Tibial nerve (tissue), 4 donors: ENCODE measurements at regions not wholly inside any gene's neighbourhood (a gene's known extent, or its start where the extent isn't known, plus 50 kb on each side); places are given as distances from the start of the nearest gene placed in this dataset.

Experiments used
- DNase-seq, 2 donors: peaks; one replicate each; pipeline ENCODE4 v3.0.0-alpha.2; 2019; ENCODE audit warnings: low spot score in 2 of 2
- H3K27ac ChIP-seq, 4 donors: fragments of 200-600 bp; sonication (generic) in 3 of 4; one replicate each; pipeline ENCODE4 v1.5.1; 2017 to 2019; ENCODE audit warnings: mild to moderate bottlenecking in 1 of 4
- H3K27me3 ChIP-seq, 2 donors: fragments of 200-600 bp; sonication (generic) in 1 of 2; one replicate each; pipeline versions ENCODE4 v1.5.1 to v1.6.0; 2017 to 2019
- H3K36me3 ChIP-seq, 3 donors: fragments of 200-600 bp; sonication (generic); one replicate each; pipeline ENCODE4 v1.5.1; 2018 to 2019
- H3K4me1 ChIP-seq, 4 donors: fragments of 200-600 bp; sonication (generic) in 3 of 4; one replicate each; pipeline ENCODE4 v1.5.1; 2017 to 2019
- H3K4me3 ChIP-seq, 4 donors: fragments of 200-600 bp; sonication (generic) in 3 of 4; one replicate each; pipeline ENCODE4 v1.5.1; 2017 to 2019; ENCODE audit warnings: mild to moderate bottlenecking in 1 of 4, moderate library complexity in 1 of 4
- H3K9me3 ChIP-seq, 4 donors: fragments of 200-600 bp; sonication (generic) in 3 of 4; one replicate each; pipeline ENCODE4 v1.5.1; 2017 to 2019
- EP300 ChIP-seq, 2 donors: sonication (generic); formaldehyde crosslinking; IDR thresholded peaks; one replicate each; pipeline ENCODE4 v1.6.1; 2017; ENCODE audit warnings: antibody characterized with exemption in 2 of 2, mild to moderate bottlenecking in 1 of 2
- POLR2A ChIP-seq, 2 donors: fragments of 450-650 bp; IDR thresholded peaks; one replicate each; pipeline ENCODE4 v1.6.1; 2017; ENCODE audit warnings: antibody characterized with exemption in 2 of 2, mild to moderate bottlenecking in 2 of 2, moderate library complexity in 2 of 2
- WGBS, 2 donors: methylation state at CpG; one replicate each; pipeline ENCODE4 v1.1.5; 2018; 5-methylcytosine and 5-hydroxymethylcytosine counted together
- TF ChIP-seq, protein P1 (sequence below), 5 experiments: fragments of 200-600 bp in 3 of 5; fragments of 450-650 bp in 2 of 5; sonication (generic) in 3 of 5; IDR thresholded peaks; one replicate each; pipeline ENCODE4 v1.5.1; 2016 to 2019; ENCODE audit warnings: antibody characterized with exemption in 5 of 5, mild to moderate bottlenecking in 3 of 5, moderate library complexity in 2 of 5

DNA sequence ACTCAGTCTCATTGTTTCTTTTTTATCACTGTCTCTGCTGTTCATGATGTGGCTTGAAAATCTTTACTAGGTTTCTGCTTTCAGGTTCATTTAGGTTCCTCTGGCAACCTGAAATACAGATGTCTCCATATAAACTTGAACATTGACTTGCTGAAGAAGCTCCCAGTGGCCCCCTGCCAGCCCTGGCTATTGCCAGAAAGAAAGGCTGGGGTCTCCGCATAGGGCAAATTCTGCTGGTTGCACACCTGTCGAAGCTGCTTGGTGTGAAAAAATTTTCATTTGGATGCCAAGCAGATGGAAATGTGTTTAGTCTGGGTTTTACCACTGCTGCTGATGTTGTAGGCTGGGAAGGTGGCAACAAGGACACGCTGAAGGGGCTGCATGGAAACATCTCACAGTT lies 826.7 kb upstream of the GHITM start:
- no peak for DNase-seq
- H3K9me3 ChIP-seq: peaks cover 0 to 2% (median 0%) of the 10 kb centered on the region in 4 donors
- no peak overlapping the region for H3K4me3 ChIP-seq
- H3K27ac ChIP-seq: no peak overlapping the region
- TF ChIP-seq POLR2A (IDR thresholded peaks at IDR 0.05) (no peak), EP300 (IDR thresholded peaks at IDR 0.05) (no peak)
- TF ChIP-seq, protein P1, sequence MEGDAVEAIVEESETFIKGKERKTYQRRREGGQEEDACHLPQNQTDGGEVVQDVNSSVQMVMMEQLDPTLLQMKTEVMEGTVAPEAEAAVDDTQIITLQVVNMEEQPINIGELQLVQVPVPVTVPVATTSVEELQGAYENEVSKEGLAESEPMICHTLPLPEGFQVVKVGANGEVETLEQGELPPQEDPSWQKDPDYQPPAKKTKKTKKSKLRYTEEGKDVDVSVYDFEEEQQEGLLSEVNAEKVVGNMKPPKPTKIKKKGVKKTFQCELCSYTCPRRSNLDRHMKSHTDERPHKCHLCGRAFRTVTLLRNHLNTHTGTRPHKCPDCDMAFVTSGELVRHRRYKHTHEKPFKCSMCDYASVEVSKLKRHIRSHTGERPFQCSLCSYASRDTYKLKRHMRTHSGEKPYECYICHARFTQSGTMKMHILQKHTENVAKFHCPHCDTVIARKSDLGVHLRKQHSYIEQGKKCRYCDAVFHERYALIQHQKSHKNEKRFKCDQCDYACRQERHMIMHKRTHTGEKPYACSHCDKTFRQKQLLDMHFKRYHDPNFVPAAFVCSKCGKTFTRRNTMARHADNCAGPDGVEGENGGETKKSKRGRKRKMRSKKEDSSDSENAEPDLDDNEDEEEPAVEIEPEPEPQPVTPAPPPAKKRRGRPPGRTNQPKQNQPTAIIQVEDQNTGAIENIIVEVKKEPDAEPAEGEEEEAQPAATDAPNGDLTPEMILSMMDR (IDR thresholded peaks at IDR 0.05): no peak
- WGBS, 2 donors: 90 to 91% methylated on average over 3 of the region's 3 CpGs
- H3K4me1 ChIP-seq: no peaks in the 10 kb centered on the region
- H3K36me3 ChIP-seq: no peaks in the 10 kb centered on the region
- H3K27me3 ChIP-seq: no peaks in the 10 kb centered on the region

GRCh38 chr10:83332690-83333089 lies 806.6 kb upstream of the GHITM start:
- WGBS, 2 donors: 68 to 87% methylated on average over 1 of the region's 1 CpG
- no peak for DNase-seq
- Histone ChIP-seq H3K4me1 (no peaks in the 10 kb centered on the region), H3K27me3 (no peaks in the 10 kb centered on the region), H3K36me3 (no peaks in the 10 kb centered on the region), H3K4me3 (no peak overlapping the region), H3K9me3 (no peaks in the 10 kb centered on the region), H3K27ac (no peak overlapping the region)
- TF ChIP-seq, protein P1 (IDR thresholded peaks at IDR 0.05): no peak
- TF ChIP-seq EP300 (IDR thresholded peaks at IDR 0.05) (no peak), POLR2A (IDR thresholded peaks at IDR 0.05) (no peak)

DNA sequence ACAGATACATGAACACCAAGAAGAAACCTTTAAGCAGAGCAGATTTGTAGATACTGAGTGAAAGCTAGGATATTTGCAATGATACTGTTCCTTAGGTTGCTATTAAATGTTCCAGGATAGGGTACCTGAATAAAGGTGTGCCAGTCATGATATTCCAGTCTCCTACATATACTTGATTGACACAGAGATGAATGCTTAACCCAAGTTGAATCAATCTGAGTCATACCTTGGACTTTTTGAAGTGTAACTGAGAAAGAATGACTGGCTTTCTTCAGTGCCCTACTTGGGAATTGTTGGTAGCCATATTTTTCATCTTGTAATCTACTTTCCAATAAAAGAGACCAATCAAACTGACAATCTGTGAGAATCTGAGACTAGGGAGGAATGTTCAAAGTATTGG lies 805.7 kb upstream of the GHITM start:
- Histone ChIP-seq H3K27me3 (no peaks in the 10 kb centered on the region), H3K27ac (no peak overlapping the region), H3K4me3 (no peak overlapping the region), H3K4me1 (no peaks in the 10 kb centered on the region), H3K9me3 (peaks cover 0 to 1% (median 0%) of the 10 kb centered on the region in 4 donors), H3K36me3 (no peaks in the 10 kb centered on the region)
- no peak for DNase-seq
- TF ChIP-seq EP300 (IDR thresholded peaks at IDR 0.05): no peak
- TF ChIP-seq, protein P1 (IDR thresholded peaks at IDR 0.05): no peak
- TF ChIP-seq POLR2A (IDR thresholded peaks at IDR 0.05): no peak

DNA sequence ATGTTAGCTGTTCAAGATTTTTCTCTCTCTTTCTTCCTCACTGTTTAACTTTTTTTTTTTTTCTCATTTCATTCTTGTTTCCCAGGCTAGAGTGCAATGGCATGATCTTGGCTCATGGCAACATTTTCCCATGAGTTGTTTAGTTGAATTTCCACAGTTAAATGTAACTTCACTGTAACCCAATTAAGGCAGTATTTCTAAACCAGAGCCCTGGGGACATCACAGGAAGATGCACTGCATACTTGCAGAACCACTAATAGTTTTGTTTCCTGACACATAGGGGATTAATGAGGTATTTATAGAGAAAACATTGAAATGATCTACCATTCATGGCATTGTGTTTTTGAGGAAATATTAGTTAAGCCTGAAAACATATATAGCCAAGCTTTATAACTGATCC lies 795.6 kb upstream of the GHITM start:
- Histone ChIP-seq H3K9me3 (peaks cover 0 to 8% (median 0%) of the 10 kb centered on the region in 4 donors), H3K4me3 (no peak overlapping the region), H3K27me3 (no peaks in the 10 kb centered on the region), H3K27ac (no peak overlapping the region), H3K36me3 (no peaks in the 10 kb centered on the region), H3K4me1 (no peaks in the 10 kb centered on the region)
- no peak for DNase-seq
- TF ChIP-seq, protein P1 (IDR thresholded peaks at IDR 0.05): no peak
- TF ChIP-seq POLR2A (IDR thresholded peaks at IDR 0.05): no peak
- TF ChIP-seq EP300 (IDR thresholded peaks at IDR 0.05): no peak

- H3K4me1 ChIP-seq: no peaks in the 10 kb centered on the region
- 73 to 89% methylated on average over 2 of the region's 2 CpGs for WGBS, 2 donors
Measured at GRCh38 chr10:83346266-83346910, 792.9 kb upstream of the GHITM start.

More at GRCh38 chr10:83346266-83346910, 792.9 kb upstream of the GHITM start:
- Histone ChIP-seq H3K4me3 (no peak overlapping the region), H3K27me3 (no peaks in the 10 kb centered on the region), H3K27ac (no peak overlapping the region), H3K9me3 (peaks cover 0 to 6% (median 0%) of the 10 kb centered on the region in 4 donors), H3K36me3 (no peaks in the 10 kb centered on the region)
- TF ChIP-seq, protein P1 (IDR thresholded peaks at IDR 0.05): no peak
- TF ChIP-seq EP300 (IDR thresholded peaks at IDR 0.05) (no peak), POLR2A (IDR thresholded peaks at IDR 0.05) (no peak)
- no peak for DNase-seq
